ENCODE measurements at regions not wholly inside any gene's neighbourhood (a gene's known extent, or its start where the extent isn't known, plus 50 kb on each side); places are given as distances from the start of the nearest gene placed in this dataset.

DNA sequence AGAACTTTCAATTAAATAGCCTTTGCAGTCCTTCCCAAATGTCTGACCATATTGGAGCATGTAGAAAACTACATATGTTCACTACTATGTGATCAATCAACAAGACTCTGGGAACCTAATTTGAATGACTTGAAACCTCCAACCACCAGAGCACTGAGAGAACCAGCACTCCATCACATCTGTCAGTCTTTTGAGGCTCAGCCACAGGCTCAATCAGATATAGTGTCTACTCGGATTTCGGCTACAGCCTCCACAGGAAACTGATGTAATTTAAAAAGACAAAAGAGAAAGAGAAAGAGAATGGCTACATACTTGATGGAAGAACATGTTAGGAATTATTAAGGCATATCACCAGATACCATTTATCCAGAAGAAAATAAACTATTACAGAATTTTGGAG lies 859.0 kb downstream of the FAM181B start:
- WGBS, 2 experiments (ENCODE audit: insufficient coverage in 1 of 2, insufficient read length in 1 of 2): 88% methylated on average over 2 of the region's 2 CpGs; no CpG with 5 or more reads in 1 of the 2 experiments
- TF ChIP-seq, protein P1, sequence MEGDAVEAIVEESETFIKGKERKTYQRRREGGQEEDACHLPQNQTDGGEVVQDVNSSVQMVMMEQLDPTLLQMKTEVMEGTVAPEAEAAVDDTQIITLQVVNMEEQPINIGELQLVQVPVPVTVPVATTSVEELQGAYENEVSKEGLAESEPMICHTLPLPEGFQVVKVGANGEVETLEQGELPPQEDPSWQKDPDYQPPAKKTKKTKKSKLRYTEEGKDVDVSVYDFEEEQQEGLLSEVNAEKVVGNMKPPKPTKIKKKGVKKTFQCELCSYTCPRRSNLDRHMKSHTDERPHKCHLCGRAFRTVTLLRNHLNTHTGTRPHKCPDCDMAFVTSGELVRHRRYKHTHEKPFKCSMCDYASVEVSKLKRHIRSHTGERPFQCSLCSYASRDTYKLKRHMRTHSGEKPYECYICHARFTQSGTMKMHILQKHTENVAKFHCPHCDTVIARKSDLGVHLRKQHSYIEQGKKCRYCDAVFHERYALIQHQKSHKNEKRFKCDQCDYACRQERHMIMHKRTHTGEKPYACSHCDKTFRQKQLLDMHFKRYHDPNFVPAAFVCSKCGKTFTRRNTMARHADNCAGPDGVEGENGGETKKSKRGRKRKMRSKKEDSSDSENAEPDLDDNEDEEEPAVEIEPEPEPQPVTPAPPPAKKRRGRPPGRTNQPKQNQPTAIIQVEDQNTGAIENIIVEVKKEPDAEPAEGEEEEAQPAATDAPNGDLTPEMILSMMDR (conservative IDR thresholded peaks at IDR 0.05): no peak
- Histone ChIP-seq H3K36me3 (ENCODE audit: control insufficient read depth, insufficient read depth, low read length) (no peaks in the 10 kb centered on the region), H3K9me3 (ENCODE audit: control insufficient read depth, low read length) (no peaks in the 10 kb centered on the region), H3K27ac (ENCODE audit: low read depth, low read length) (no peak overlapping the region), H3K9ac (ENCODE audit: extremely low read depth, low read length, poor library complexity, severe bottlenecking) (no peak overlapping the region), H3K4me1 (ENCODE audit: control insufficient read depth, insufficient read depth, low read length) (no peaks in the 10 kb centered on the region), H3K4me3 (ENCODE audit: low read length) (no peak overlapping the region), H3K27me3 (ENCODE audit: control insufficient read depth, insufficient read depth, low read length, poor library complexity, severe bottlenecking) (no peaks in the 10 kb centered on the region)
- DNase-seq: no peak
- H3K4me3 Mint-ChIP-seq: no peak overlapping the region
- no peaks in the 10 kb centered on the region for H3K9me3 Mint-ChIP-seq
- no peaks in the 10 kb centered on the region for H3K27me3 Mint-ChIP-seq (ENCODE audit: insufficient read depth)
- H3K27ac Mint-ChIP-seq: no peak overlapping the region
- H3K4me1 Mint-ChIP-seq: peaks cover 12% of the 10 kb centered on the region
- H3K36me3 Mint-ChIP-seq (ENCODE audit: low read depth): no peaks in the 10 kb centered on the region

DNA sequence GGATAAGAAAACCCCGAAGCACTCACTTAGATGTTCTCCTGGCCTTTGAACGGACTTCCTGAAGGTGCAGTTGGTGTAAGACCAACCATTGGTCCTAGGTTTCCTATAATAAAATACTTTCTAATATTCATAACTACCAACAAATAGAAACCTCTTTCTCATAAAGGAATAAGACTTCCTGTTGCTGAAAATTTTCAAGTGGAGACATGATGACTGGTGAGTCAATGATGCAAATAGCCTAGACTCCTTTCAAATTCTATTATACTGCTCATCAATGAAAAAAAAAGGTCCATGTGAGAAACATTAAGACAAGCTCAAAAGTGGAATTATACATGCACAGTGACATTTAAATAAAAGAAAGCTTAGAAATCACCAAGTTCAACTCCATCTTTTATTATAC lies 862.8 kb downstream of the FAM181B start:
- 43 to 47% methylated on average over 2 of the region's 2 CpGs for WGBS, 2 experiments (ENCODE audit: insufficient coverage in 1 of 2, insufficient read length in 1 of 2)

DNA sequence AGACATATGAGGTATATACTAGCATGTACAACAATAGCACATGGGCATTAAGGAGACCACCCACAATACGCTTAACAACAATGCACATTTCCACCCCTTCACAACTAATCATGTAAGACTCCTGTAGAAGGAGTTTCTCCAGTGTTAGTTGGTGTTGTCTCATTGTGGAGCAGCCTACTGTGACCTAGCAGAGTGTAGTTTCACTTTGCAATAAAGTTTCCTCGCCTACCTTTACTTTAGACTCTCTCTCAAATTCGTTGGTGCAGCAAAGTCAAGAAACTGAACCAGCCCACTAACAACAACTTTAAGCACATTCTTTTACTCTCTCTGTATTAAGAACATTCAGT lies 863.6 kb downstream of the FAM181B start:
- H3K9me3 ChIP-seq (ENCODE audit: control insufficient read depth, low read length): no peaks in the 10 kb centered on the region
- Mint-ChIP-seq H3K27me3 (ENCODE audit: insufficient read depth) (no peaks in the 10 kb centered on the region), H3K27ac (no peak overlapping the region), H3K9me3 (no peaks in the 10 kb centered on the region), H3K4me1 (peaks cover 12% of the 10 kb centered on the region), H3K36me3 (ENCODE audit: low read depth) (no peaks in the 10 kb centered on the region), H3K4me3 (no peak overlapping the region)
- no peak overlapping the region for H3K4me3 ChIP-seq (ENCODE audit: low read length)
- no peaks in the 10 kb centered on the region for H3K36me3 ChIP-seq (ENCODE audit: control insufficient read depth, insufficient read depth, low read length)
- H3K27ac ChIP-seq (ENCODE audit: low read depth, low read length): no peak overlapping the region
- H3K4me1 ChIP-seq (ENCODE audit: control insufficient read depth, insufficient read depth, low read length): no peaks in the 10 kb centered on the region
- no peak overlapping the region for H3K9ac ChIP-seq (ENCODE audit: extremely low read depth, low read length, poor library complexity, severe bottlenecking)
- WGBS, 2 experiments (ENCODE audit: insufficient coverage in 1 of 2, insufficient read length in 1 of 2): 43% methylated on average over 2 of the region's 3 CpGs; no CpG with 5 or more reads in 1 of the 2 experiments
- H3K27me3 ChIP-seq (ENCODE audit: control insufficient read depth, insufficient read depth, low read length, poor library complexity, severe bottlenecking): no peaks in the 10 kb centered on the region
- DNase-seq: no peak
- TF ChIP-seq, protein P1 (conservative IDR thresholded peaks at IDR 0.05): no peak

More for the DNA sequence above, 862.8 kb downstream of the FAM181B start:
- H3K27me3 Mint-ChIP-seq (ENCODE audit: insufficient read depth): no peaks in the 10 kb centered on the region
- H3K9me3 Mint-ChIP-seq: no peaks in the 10 kb centered on the region
- H3K27ac Mint-ChIP-seq: no peak overlapping the region
- no peaks in the 10 kb centered on the region for H3K36me3 ChIP-seq (ENCODE audit: control insufficient read depth, insufficient read depth, low read length)
- no peak for DNase-seq
- H3K27ac ChIP-seq (ENCODE audit: low read depth, low read length): no peak overlapping the region
- no peaks in the 10 kb centered on the region for H3K27me3 ChIP-seq (ENCODE audit: control insufficient read depth, insufficient read depth, low read length, poor library complexity, severe bottlenecking)
- no peak overlapping the region for H3K9ac ChIP-seq (ENCODE audit: extremely low read depth, low read length, poor library complexity, severe bottlenecking)
- no peaks in the 10 kb centered on the region for H3K36me3 Mint-ChIP-seq (ENCODE audit: low read depth)
- H3K9me3 ChIP-seq (ENCODE audit: control insufficient read depth, low read length): no peaks in the 10 kb centered on the region
- no peak overlapping the region for H3K4me3 Mint-ChIP-seq
- peaks cover 12% of the 10 kb centered on the region for H3K4me1 Mint-ChIP-seq
- no peaks in the 10 kb centered on the region for H3K4me1 ChIP-seq (ENCODE audit: control insufficient read depth, insufficient read depth, low read length)
- TF ChIP-seq, protein P1 (conservative IDR thresholded peaks at IDR 0.05): no peak
- H3K4me3 ChIP-seq (ENCODE audit: low read length): no peak overlapping the region

Measured in endodermal cell (in vitro differentiated cells).